Naive thymus-derived CD4-positive, alpha-beta T cell (primary cell): ENCODE measurements at regions not wholly inside any gene's neighbourhood (a gene's known extent, or its start where the extent isn't known, plus 50 kb on each side); places are given as distances from the start of the nearest gene placed in this dataset.

Source experiments
- ATAC-seq: fragments of 150-1000 bp; cut with Tn5 transposase; 2 replicates; pipeline ENCODE4 v1.10.0; 2021; ENCODE audit warnings: mild to moderate bottlenecking, moderate library complexity
- CTCF ChIA-PET: fragments of 350-600 bp; sonication (Branson Sonifier 250); formaldehyde crosslinking; loops from one replicate; lab custom pipeline; 2021; ENCODE audit warnings: antibody characterized with exemption; lab: Charles Lee
- POLR2A ChIA-PET: fragments of 350-600 bp; sonication (Branson Sonifier 250); formaldehyde crosslinking; loops from one replicate; lab custom pipeline; 2021; ENCODE audit warnings: antibody characterized with exemption, inconsistent platforms; lab: Charles Lee
- DNase-seq, 9 donors: peaks; one replicate each; pipeline versions ENCODE4 v3.0.0 to v3.0.0-alpha.2; 2020 to 2022; ENCODE audit warnings: mixed read lengths in 1 of 9
- H3K27ac ChIP-seq: one replicate; pipeline ENCODE4 v1.7.0; 2013; ENCODE audit warnings: mild to moderate bottlenecking, low read depth, low read length, moderate library complexity
- H3K27me3 ChIP-seq, 2 donors: one replicate each; pipeline ENCODE4 v1.7.0; 2013; ENCODE audit warnings: low read length in 2 of 2, mild to moderate bottlenecking in 2 of 2, moderate library complexity in 2 of 2; ENCODE audit not compliant: control insufficient read depth in 2 of 2, insufficient read depth in 2 of 2
- H3K36me3 ChIP-seq, 3 experiments: 1 replicate in 2 of 3; 2 replicates in 1 of 3; pipeline ENCODE4 v1.7.0; 2013; ENCODE audit warnings: low read length in 3 of 3, mild to moderate bottlenecking in 3 of 3, moderate library complexity in 1 of 3; ENCODE audit not compliant: insufficient read depth in 3 of 3, control insufficient read depth in 2 of 3
- H3K4me1 ChIP-seq, 2 donors: one replicate each; pipeline ENCODE4 v1.7.0; 2013; ENCODE audit warnings: low read length in 2 of 2, mild to moderate bottlenecking in 2 of 2, moderate library complexity in 1 of 2; ENCODE audit not compliant: control insufficient read depth in 2 of 2, insufficient read depth in 2 of 2
- H3K4me3 ChIP-seq: 2 replicates; pipeline ENCODE4 v1.7.0; 2013; ENCODE audit warnings: mild to moderate bottlenecking, low read length
- H3K9me3 ChIP-seq, 3 experiments: 1 replicate in 2 of 3; 2 replicates in 1 of 3; pipeline ENCODE4 v1.7.0; 2013; ENCODE audit warnings: low read length in 3 of 3; ENCODE audit not compliant: control insufficient read depth in 2 of 3
- H3K27ac Mint-ChIP-seq, 9 donors: one replicate each; pipeline ENCODE4 v1.8.0; 2020 to 2022; ENCODE audit warnings: mixed read lengths in 9 of 9, mild to moderate bottlenecking in 8 of 9, moderate library complexity in 5 of 9, inconsistent platforms in 2 of 9
- H3K27me3 Mint-ChIP-seq, 5 donors: one replicate each; pipeline ENCODE4 v1.8.0; 2021 to 2022; ENCODE audit warnings: mixed read lengths in 5 of 5, mild to moderate bottlenecking in 1 of 5
- H3K36me3 Mint-ChIP-seq, 5 donors: one replicate each; pipeline ENCODE4 v1.8.0; 2020 to 2022; ENCODE audit warnings: mixed read lengths in 5 of 5, mild to moderate bottlenecking in 3 of 5, inconsistent platforms in 1 of 5
- H3K4me1 Mint-ChIP-seq, 7 donors: one replicate each; pipeline ENCODE4 v1.8.0; 2020 to 2022; ENCODE audit warnings: mixed read lengths in 7 of 7, mild to moderate bottlenecking in 3 of 7, inconsistent platforms in 1 of 7
- H3K4me3 Mint-ChIP-seq, 10 donors: one replicate each; pipeline ENCODE4 v1.8.0; 2020 to 2022; ENCODE audit warnings: mild to moderate bottlenecking in 10 of 10, mixed read lengths in 10 of 10, moderate library complexity in 6 of 10, inconsistent platforms in 2 of 10
- H3K9me3 Mint-ChIP-seq, 11 donors: one replicate each; pipeline ENCODE4 v1.8.0; 2020 to 2022; ENCODE audit warnings: mixed read lengths in 11 of 11, mild to moderate bottlenecking in 4 of 11, inconsistent platforms in 1 of 11, moderate library complexity in 1 of 11
- intact Hi-C, 2 donors: fragments of 100-400 bp; cut with micrococcal nuclease; formaldehyde crosslinking; loops; one replicate each; pipeline ENCODE4 v1.15.1; 2023

- no peaks in the 10 kb centered on the region for H3K36me3 ChIP-seq
- no peak overlapping the region for H3K27ac ChIP-seq
- H3K4me3 ChIP-seq, result no peak overlapping the region
- H3K9me3 ChIP-seq, result no peaks in the 10 kb centered on the region
- Mint-ChIP-seq H3K27ac (no peak overlapping the region), H3K36me3 (peaks cover 0 to 8% (median 3%) of the 10 kb centered on the region in 5 donors), H3K9me3 (peaks cover 0 to 19% (median 4%) of the 10 kb centered on the region in 11 donors), H3K4me1 (peaks cover 0 to 1% (median 0%) of the 10 kb centered on the region in 7 donors), H3K4me3 (no peak overlapping the region), H3K27me3 (peaks cover 0 to 9% (median 5%) of the 10 kb centered on the region in 5 donors)
- no peak for DNase-seq
- H3K4me1 ChIP-seq, result no peaks in the 10 kb centered on the region
- no peak for ATAC-seq
- CTCF ChIA-PET, result no interaction called here
- intact Hi-C loops, result no loop called here
- POLR2A ChIA-PET, result no interaction called here
- H3K27me3 ChIP-seq, result no peaks in the 10 kb centered on the region
These were observed 266.4 kb upstream of the TBC1D5 start for GRCh38 chr3:18008706-18009368.

- peaks cover 0 to 19% (median 4%) of the 10 kb centered on the region in 11 donors for H3K9me3 Mint-ChIP-seq
- CTCF ChIA-PET, result no interaction called here
- ATAC-seq (no peak), DNase-seq (no peak)
- Histone ChIP-seq H3K4me3 (no peak overlapping the region), H3K36me3 (no peaks in the 10 kb centered on the region), H3K4me1 (no peaks in the 10 kb centered on the region), H3K9me3 (no peaks in the 10 kb centered on the region), H3K27me3 (no peaks in the 10 kb centered on the region), H3K27ac (no peak overlapping the region)
- POLR2A ChIA-PET, result no interaction called here
- H3K4me1 Mint-ChIP-seq, result peaks cover 0 to 1% (median 0%) of the 10 kb centered on the region in 7 donors
- peaks cover 0 to 9% (median 5%) of the 10 kb centered on the region in 5 donors for H3K27me3 Mint-ChIP-seq
- no peak overlapping the region for H3K4me3 Mint-ChIP-seq
- intact Hi-C loops, result no loop called here
- peaks cover 0 to 8% (median 3%) of the 10 kb centered on the region in 5 donors for H3K36me3 Mint-ChIP-seq
- H3K27ac Mint-ChIP-seq, result no peak overlapping the region
These were observed 265.5 kb upstream of the TBC1D5 start for GRCh38 chr3:18007980-18008379.

DNA sequence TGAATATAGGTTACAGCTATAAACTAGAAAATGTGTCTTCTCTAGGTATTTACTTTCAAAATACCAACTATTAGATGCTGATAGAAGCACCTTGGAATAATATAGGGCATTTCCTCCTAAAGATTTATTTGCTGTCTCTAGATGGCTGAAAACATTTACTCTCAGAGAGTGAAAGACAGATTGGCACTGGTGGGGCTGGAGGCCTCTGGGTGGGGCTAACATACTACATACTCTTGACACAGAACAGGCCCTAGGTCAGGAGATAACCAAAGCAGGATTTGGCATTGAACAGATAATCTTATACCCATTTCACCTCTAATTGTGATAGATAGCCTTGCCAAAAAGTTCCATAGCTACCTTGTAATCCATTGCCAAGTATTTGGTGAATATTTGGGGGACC lies 253.3 kb upstream of the TBC1D5 start:
- Mint-ChIP-seq H3K4me1 (no peaks in the 10 kb centered on the region), H3K36me3 (no peaks in the 10 kb centered on the region), H3K27me3 (peaks cover 0 to 2% (median 0%) of the 10 kb centered on the region in 5 donors), H3K27ac (no peak overlapping the region), H3K9me3 (peaks cover 0 to 3% (median 0%) of the 10 kb centered on the region in 11 donors), H3K4me3 (no peak overlapping the region)
- Histone ChIP-seq H3K4me1 (no peaks in the 10 kb centered on the region), H3K27me3 (no peaks in the 10 kb centered on the region), H3K27ac (no peak overlapping the region), H3K36me3 (no peaks in the 10 kb centered on the region), H3K9me3 (no peaks in the 10 kb centered on the region), H3K4me3 (no peak overlapping the region)
- ChIA-PET CTCF (no interaction called here), POLR2A (no interaction called here)
- no peak for DNase-seq
- intact Hi-C loops, result loop anchor here in 1 of 2 donors (10.0 kb wide), 1 partner anchor 389 kb away; no protein-coding TSS in a partner anchor
- ATAC-seq, result no peak

DNA sequence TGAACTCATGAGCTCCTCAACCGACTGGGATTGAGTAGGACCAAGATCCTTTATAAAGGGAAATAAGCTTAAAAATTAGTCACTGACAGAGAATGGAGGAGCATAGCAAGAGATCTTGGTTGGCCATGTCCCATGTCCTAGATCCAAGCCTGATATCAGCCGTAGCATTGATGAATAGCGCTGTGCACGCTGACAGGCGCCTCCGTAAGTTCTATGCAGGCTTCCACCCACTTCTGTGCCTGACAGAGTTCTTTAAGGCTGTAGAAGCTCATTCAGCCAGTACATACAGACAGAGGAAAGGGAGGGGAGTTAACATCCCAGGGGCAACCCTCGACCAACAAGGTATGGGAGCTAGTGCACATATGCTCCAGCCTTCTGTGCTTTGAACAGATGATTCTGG lies 251.7 kb upstream of the TBC1D5 start:
- Mint-ChIP-seq H3K9me3 (no peaks in the 10 kb centered on the region), H3K27ac (no peak overlapping the region), H3K4me1 (peaks cover 0 to 1% (median 0%) of the 10 kb centered on the region in 7 donors), H3K4me3 (no peak overlapping the region), H3K27me3 (peaks cover 0 to 3% (median 0%) of the 10 kb centered on the region in 5 donors), H3K36me3 (no peaks in the 10 kb centered on the region)
- ChIA-PET POLR2A (interaction anchor here (0.6 kb wide), 1 partner anchor 34 kb away, joined by 5 read pairs; no protein-coding TSS in a partner anchor), CTCF (no interaction called here)
- Histone ChIP-seq H3K9me3 (no peaks in the 10 kb centered on the region), H3K27me3 (no peaks in the 10 kb centered on the region), H3K4me3 (no peak overlapping the region), H3K36me3 (no peaks in the 10 kb centered on the region), H3K27ac (no peak overlapping the region), H3K4me1 (no peaks in the 10 kb centered on the region)
- no peak for DNase-seq
- no peak for ATAC-seq
- intact Hi-C loops, result loop anchor here in 1 of 2 donors (10.0 kb wide), 1 partner anchor 391 kb away; no protein-coding TSS in a partner anchor

DNA sequence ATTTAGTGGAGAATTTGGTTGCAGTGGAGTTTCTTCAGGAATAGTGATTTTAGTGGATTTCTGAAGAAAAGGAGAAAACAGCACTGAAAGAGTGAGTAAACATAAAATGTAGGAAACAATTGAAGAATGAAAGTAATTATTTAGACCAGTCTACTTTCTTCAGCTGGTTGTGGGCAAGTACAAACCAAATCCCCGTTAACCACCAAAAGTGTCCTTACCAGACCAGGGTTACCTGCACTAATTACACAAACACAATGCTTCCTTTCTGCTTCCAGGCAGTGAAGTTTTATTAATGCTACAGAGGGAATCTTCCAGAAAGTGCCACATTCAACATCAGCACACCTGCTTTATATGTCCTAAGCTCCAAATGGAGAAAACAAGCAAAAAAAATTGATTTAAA lies 248.0 kb upstream of the TBC1D5 start:
- Mint-ChIP-seq H3K27ac (no peak overlapping the region), H3K4me1 (peaks cover 0 to 3% (median 0%) of the 10 kb centered on the region in 7 donors), H3K27me3 (peaks cover 0 to 7% (median 0%) of the 10 kb centered on the region in 5 donors), H3K4me3 (no peak overlapping the region), H3K9me3 (no peaks in the 10 kb centered on the region), H3K36me3 (no peaks in the 10 kb centered on the region)
- ChIA-PET POLR2A (no interaction called here), CTCF (interaction anchor here (0.6 kb wide), 1 partner anchor 725 kb away, joined by 3 read pairs; no protein-coding TSS in a partner anchor)
- Histone ChIP-seq H3K27ac (no peak overlapping the region), H3K9me3 (no peaks in the 10 kb centered on the region), H3K4me3 (no peak overlapping the region), H3K4me1 (no peaks in the 10 kb centered on the region), H3K27me3 (no peaks in the 10 kb centered on the region), H3K36me3 (no peaks in the 10 kb centered on the region)
- ATAC-seq, result no peak
- intact Hi-C loops, result loop anchor here in 1 of 2 donors (10.0 kb wide), 1 partner anchor 394 kb away; no protein-coding TSS in a partner anchor
- DNase-seq, result no peak

GRCh38 chr3:17986348-17986816 lies 244.0 kb upstream of the TBC1D5 start:
- Histone ChIP-seq H3K9me3 (no peaks in the 10 kb centered on the region), H3K4me3 (no peak overlapping the region), H3K4me1 (no peaks in the 10 kb centered on the region), H3K27ac (no peak overlapping the region), H3K36me3 (no peaks in the 10 kb centered on the region), H3K27me3 (no peaks in the 10 kb centered on the region)
- no peak for ATAC-seq
- Mint-ChIP-seq H3K36me3 (no peaks in the 10 kb centered on the region), H3K4me1 (peaks cover 0 to 3% (median 0%) of the 10 kb centered on the region in 7 donors), H3K9me3 (no peaks in the 10 kb centered on the region), H3K4me3 (no peak overlapping the region), H3K27me3 (peaks cover 0 to 17% (median 6%) of the 10 kb centered on the region in 5 donors), H3K27ac (no peak overlapping the region)
- intact Hi-C loops, result no loop called here
- no peak for DNase-seq
- ChIA-PET CTCF (no interaction called here), POLR2A (no interaction called here)
